Suprapubic skin (tissue), 4 donors: ENCODE measurements at regions not wholly inside any gene's neighbourhood (a gene's known extent, or its start where the extent isn't known, plus 50 kb on each side); places are given as distances from the start of the nearest gene placed in this dataset.

ENCODE experiments used
- DNase-seq, 2 donors: peaks; one replicate each; pipeline ENCODE4 v3.0.0-alpha.2; 2019; ENCODE audit warnings: low spot score in 2 of 2
- H3K27ac ChIP-seq: fragments of 200-600 bp; sonication (generic); one replicate; pipeline ENCODE4 v1.5.1; 2019
- H3K27me3 ChIP-seq: fragments of 200-600 bp; sonication (generic); one replicate; pipeline ENCODE4 v1.5.1; 2019
- H3K36me3 ChIP-seq: fragments of 200-600 bp; sonication (generic); one replicate; pipeline ENCODE4 v1.5.1; 2019
- H3K4me1 ChIP-seq: fragments of 200-600 bp; sonication (generic); one replicate; pipeline ENCODE4 v1.5.1; 2019
- H3K4me3 ChIP-seq: fragments of 200-600 bp; sonication (generic); one replicate; pipeline ENCODE4 v1.5.1; 2019; ENCODE audit warnings: mild to moderate bottlenecking
- H3K9me3 ChIP-seq: fragments of 200-600 bp; sonication (generic); one replicate; pipeline ENCODE4 v1.5.1; 2019
- EP300 ChIP-seq: sonication (generic); formaldehyde crosslinking; IDR thresholded peaks from one replicate; pipeline ENCODE4 v1.6.1; 2017; ENCODE audit warnings: antibody characterized with exemption
- POLR2A ChIP-seq, 2 donors: fragments of 450-650 bp; IDR thresholded peaks; one replicate each; pipeline ENCODE4 v1.6.1; 2017; ENCODE audit warnings: antibody characterized with exemption in 2 of 2, mild to moderate bottlenecking in 2 of 2, moderate library complexity in 2 of 2
- POLR2AphosphoS5 ChIP-seq, 3 donors: sonication (generic); formaldehyde crosslinking; IDR thresholded peaks; one replicate each; pipeline ENCODE4 v1.6.1; 2017; ENCODE audit warnings: antibody characterized with exemption in 3 of 3
- WGBS: methylation state at CpG from one replicate; pipeline ENCODE4 v1.1.5; 2018; 5-methylcytosine and 5-hydroxymethylcytosine counted together
- TF ChIP-seq, protein P1 (sequence below), 2 donors: fragments of 200-600 bp in 1 of 2; fragments of 450-650 bp in 1 of 2; sonication (generic) in 1 of 2; IDR thresholded peaks; one replicate each; pipeline ENCODE4 v1.5.1; 2016 to 2019; ENCODE audit warnings: antibody characterized with exemption in 2 of 2, mild to moderate bottlenecking in 1 of 2, moderate library complexity in 1 of 2

GRCh38 chr16:52376676-52377280 is 170.2 kb downstream of the TOX3 start:
- H3K4me3 ChIP-seq: no peak overlapping the region
- WGBS: 63% methylated on average over 9 of the region's 9 CpGs
- no peak for DNase-seq
- no peaks in the 10 kb centered on the region for H3K36me3 ChIP-seq
- H3K27me3 ChIP-seq: no peaks in the 10 kb centered on the region
- no peak for TF ChIP-seq EP300
- TF ChIP-seq, protein P1, sequence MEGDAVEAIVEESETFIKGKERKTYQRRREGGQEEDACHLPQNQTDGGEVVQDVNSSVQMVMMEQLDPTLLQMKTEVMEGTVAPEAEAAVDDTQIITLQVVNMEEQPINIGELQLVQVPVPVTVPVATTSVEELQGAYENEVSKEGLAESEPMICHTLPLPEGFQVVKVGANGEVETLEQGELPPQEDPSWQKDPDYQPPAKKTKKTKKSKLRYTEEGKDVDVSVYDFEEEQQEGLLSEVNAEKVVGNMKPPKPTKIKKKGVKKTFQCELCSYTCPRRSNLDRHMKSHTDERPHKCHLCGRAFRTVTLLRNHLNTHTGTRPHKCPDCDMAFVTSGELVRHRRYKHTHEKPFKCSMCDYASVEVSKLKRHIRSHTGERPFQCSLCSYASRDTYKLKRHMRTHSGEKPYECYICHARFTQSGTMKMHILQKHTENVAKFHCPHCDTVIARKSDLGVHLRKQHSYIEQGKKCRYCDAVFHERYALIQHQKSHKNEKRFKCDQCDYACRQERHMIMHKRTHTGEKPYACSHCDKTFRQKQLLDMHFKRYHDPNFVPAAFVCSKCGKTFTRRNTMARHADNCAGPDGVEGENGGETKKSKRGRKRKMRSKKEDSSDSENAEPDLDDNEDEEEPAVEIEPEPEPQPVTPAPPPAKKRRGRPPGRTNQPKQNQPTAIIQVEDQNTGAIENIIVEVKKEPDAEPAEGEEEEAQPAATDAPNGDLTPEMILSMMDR (IDR thresholded peaks at IDR 0.05): no peak
- TF ChIP-seq POLR2AphosphoS5 (IDR thresholded peaks at IDR 0.05): no peak
- TF ChIP-seq POLR2A (IDR thresholded peaks at IDR 0.05): no peak
- no peaks in the 10 kb centered on the region for H3K4me1 ChIP-seq
- no peaks in the 10 kb centered on the region for H3K9me3 ChIP-seq
- no peak overlapping the region for H3K27ac ChIP-seq

GRCh38 chr16:52372313-52372712 is 174.6 kb downstream of the TOX3 start:
- no peak for DNase-seq
- Histone ChIP-seq H3K27me3 (no peaks in the 10 kb centered on the region), H3K27ac (no peak overlapping the region), H3K9me3 (no peaks in the 10 kb centered on the region), H3K4me1 (no peaks in the 10 kb centered on the region), H3K4me3 (no peak overlapping the region), H3K36me3 (no peaks in the 10 kb centered on the region)
- TF ChIP-seq POLR2A (IDR thresholded peaks at IDR 0.05) (no peak), EP300 (no peak), POLR2AphosphoS5 (IDR thresholded peaks at IDR 0.05) (no peak)
- TF ChIP-seq, protein P1 (IDR thresholded peaks at IDR 0.05): no peak

DNA sequence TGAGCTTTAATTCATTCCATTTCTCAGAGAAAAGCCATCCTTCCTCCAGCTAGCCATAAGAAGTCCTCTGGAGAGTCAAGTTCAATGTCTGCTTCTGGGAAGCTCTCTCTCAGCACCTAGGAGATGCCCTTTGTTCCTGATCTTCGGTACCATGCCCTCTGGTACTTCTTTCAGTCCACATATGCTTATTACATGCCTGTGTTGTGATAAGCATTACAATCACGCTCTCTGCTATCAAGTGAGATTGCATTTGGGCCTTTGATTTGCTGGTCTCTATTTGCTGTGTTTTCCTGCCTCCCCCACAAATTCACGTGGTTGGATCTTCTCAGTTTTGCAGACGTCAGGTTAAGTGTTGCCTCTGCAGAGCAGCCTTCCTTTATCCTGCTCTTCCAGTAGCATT is 178.1 kb downstream of the TOX3 start:
- no peaks in the 10 kb centered on the region for H3K36me3 ChIP-seq
- no peaks in the 10 kb centered on the region for H3K4me1 ChIP-seq
- H3K27me3 ChIP-seq: no peaks in the 10 kb centered on the region
- WGBS: 82% methylated on average over 4 of the region's 4 CpGs
- no peak for DNase-seq
- no peak overlapping the region for H3K4me3 ChIP-seq
- no peaks in the 10 kb centered on the region for H3K9me3 ChIP-seq
- TF ChIP-seq EP300 (no peak), POLR2AphosphoS5 (IDR thresholded peaks at IDR 0.05) (no peak), POLR2A (IDR thresholded peaks at IDR 0.05) (no peak)
- TF ChIP-seq, protein P1 (IDR thresholded peaks at IDR 0.05): no peak
- H3K27ac ChIP-seq: no peak overlapping the region

DNA sequence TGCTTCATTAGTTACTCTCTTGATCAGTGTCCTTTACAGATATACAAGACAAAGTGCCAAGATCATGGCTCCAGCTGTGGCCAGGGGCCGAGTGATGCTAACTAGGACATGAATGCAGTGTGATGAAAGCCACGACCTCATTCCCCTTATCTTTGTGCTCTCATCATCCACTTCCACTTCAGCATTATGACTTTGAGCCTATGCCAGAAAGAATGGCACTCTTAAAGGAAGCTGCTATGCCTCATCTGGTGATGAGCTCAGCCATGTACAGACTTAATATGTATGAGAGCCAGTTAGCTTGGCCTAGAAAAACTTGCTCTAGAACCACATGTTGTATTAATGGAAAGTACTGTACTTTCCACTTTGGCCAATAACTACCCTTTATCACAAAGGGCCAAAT is 179.1 kb downstream of the TOX3 start:
- DNase-seq: no peak
- 47% methylated on average over 2 of the region's 2 CpGs for WGBS
- no peak overlapping the region for H3K27ac ChIP-seq
- no peaks in the 10 kb centered on the region for H3K4me1 ChIP-seq
- H3K36me3 ChIP-seq: no peaks in the 10 kb centered on the region
- no peak overlapping the region for H3K4me3 ChIP-seq
- no peaks in the 10 kb centered on the region for H3K9me3 ChIP-seq
- no peaks in the 10 kb centered on the region for H3K27me3 ChIP-seq
- TF ChIP-seq POLR2A (IDR thresholded peaks at IDR 0.05) (no peak), POLR2AphosphoS5 (IDR thresholded peaks at IDR 0.05) (no peak), EP300 (no peak)
- TF ChIP-seq, protein P1 (IDR thresholded peaks at IDR 0.05): no peak

DNA sequence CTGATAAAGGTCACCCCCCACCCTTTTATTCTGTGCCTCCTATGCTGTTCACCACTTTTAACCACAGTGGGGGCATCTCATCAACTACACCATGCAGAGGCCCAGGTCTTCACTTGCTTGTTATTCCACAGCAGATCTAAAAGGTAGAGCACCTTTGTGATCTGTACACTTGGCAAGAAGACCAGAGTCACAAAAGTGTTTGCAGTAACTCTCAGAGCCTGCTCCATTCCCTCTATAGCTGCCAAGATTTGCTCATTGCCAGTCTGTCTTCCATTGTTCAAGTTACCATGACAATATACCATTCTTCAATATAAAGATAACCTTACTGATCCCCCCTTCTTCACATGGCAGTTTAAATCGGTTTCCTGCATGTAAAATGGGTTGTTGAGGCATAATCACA is 180.0 kb downstream of the TOX3 start:
- TF ChIP-seq POLR2A (IDR thresholded peaks at IDR 0.05) (no peak), POLR2AphosphoS5 (IDR thresholded peaks at IDR 0.05) (no peak), EP300 (no peak)
- TF ChIP-seq, protein P1 (IDR thresholded peaks at IDR 0.05): no peak
- no peaks in the 10 kb centered on the region for H3K27me3 ChIP-seq
- no peaks in the 10 kb centered on the region for H3K36me3 ChIP-seq
- WGBS: 69% methylated on average over 1 of the region's 1 CpG
- no peak for DNase-seq
- H3K9me3 ChIP-seq: no peaks in the 10 kb centered on the region
- H3K4me3 ChIP-seq: no peak overlapping the region
- no peak overlapping the region for H3K27ac ChIP-seq
- no peaks in the 10 kb centered on the region for H3K4me1 ChIP-seq
